ENCODE measurements at regions not wholly inside any gene's neighbourhood (a gene's known extent, or its start where the extent isn't known, plus 50 kb on each side); places are given as distances from the start of the nearest gene placed in this dataset.

DNA sequence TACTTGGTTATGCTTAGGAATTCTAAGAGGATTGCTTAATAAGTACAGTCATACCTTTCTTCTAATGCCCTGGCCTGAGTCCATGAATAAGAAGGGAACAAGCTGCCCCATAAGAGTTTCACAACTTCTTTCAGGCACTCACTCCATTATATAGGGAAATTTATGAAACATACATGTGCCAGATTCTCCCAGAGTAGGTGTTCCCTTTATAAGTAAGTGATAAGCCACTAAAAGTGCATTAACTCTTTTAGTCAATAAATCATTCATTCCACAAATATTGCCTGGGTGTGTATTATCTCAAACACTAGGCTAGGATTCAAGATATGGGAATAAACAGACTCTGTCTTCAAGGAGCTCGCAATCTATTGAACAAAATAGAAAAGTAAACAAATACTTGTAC lies 84.5 kb upstream of the RBBP8 start:
- TF ChIP-seq, protein P1, sequence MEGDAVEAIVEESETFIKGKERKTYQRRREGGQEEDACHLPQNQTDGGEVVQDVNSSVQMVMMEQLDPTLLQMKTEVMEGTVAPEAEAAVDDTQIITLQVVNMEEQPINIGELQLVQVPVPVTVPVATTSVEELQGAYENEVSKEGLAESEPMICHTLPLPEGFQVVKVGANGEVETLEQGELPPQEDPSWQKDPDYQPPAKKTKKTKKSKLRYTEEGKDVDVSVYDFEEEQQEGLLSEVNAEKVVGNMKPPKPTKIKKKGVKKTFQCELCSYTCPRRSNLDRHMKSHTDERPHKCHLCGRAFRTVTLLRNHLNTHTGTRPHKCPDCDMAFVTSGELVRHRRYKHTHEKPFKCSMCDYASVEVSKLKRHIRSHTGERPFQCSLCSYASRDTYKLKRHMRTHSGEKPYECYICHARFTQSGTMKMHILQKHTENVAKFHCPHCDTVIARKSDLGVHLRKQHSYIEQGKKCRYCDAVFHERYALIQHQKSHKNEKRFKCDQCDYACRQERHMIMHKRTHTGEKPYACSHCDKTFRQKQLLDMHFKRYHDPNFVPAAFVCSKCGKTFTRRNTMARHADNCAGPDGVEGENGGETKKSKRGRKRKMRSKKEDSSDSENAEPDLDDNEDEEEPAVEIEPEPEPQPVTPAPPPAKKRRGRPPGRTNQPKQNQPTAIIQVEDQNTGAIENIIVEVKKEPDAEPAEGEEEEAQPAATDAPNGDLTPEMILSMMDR (IDR thresholded peaks at IDR 0.05; ENCODE audit: low read depth, low read length), result no peak
- TF ChIP-seq POLR2A (IDR thresholded peaks at IDR 0.05; ENCODE audit: extremely low read depth, insufficient read length) (no peak), MYC (IDR thresholded peaks at IDR 0.05; ENCODE audit: low read depth, low read length) (no peak)
- TF ChIP-seq, protein P2, sequence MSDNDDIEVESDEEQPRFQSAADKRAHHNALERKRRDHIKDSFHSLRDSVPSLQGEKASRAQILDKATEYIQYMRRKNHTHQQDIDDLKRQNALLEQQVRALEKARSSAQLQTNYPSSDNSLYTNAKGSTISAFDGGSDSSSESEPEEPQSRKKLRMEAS (IDR thresholded peaks at IDR 0.05; ENCODE audit: low read depth, low read length), result no peak
